ENCODE measurements at regions not wholly inside any gene's neighbourhood (a gene's known extent, or its start where the extent isn't known, plus 50 kb on each side); places are given as distances from the start of the nearest gene placed in this dataset.

- Histone ChIP-seq H2AFZ (ENCODE audit: low read depth, low read length, severe bottlenecking) (no peak overlapping the region), H3K36me3 (ENCODE audit: low read length) (no peaks in the 10 kb centered on the region), H3K4me2 (ENCODE audit: low read depth, low read length, poor library complexity, severe bottlenecking) (no peak overlapping the region), H3K4me3 (ENCODE audit: insufficient read depth, low read length, poor library complexity, severe bottlenecking) (no peak overlapping the region), H3K27me3 (ENCODE audit: low read length) (no peaks in the 10 kb centered on the region), H3F3A (ENCODE audit: insufficient read depth) (no peaks in the 10 kb centered on the region), H3K79me2 (ENCODE audit: insufficient read depth, low read length) (no peaks in the 10 kb centered on the region), H4K20me1 (ENCODE audit: low read depth, low read length) (no peaks in the 10 kb centered on the region), H3K9me2 (replicated peaks; ENCODE audit: insufficient read depth, low read length) (no peaks in the 10 kb centered on the region), H3K9ac (ENCODE audit: low read length) (no peak overlapping the region), H3K27ac (ENCODE audit: low read depth, low read length) (no peak overlapping the region), H3K9me3 (ENCODE audit: insufficient read depth, low read length) (no peaks in the 10 kb centered on the region)
- TF ChIP-seq EZH2phosphoT487 (conservative IDR thresholded peaks at IDR 0.05; ENCODE audit: low read length) (no peak), CTCF (IDR thresholded peaks at IDR 0.05; ENCODE audit: insufficient read depth, low read length, poor library complexity, severe bottlenecking) (no peak)
Observed at GRCh38 chr15:91561371-91562100, 292.0 kb upstream of the SLCO3A1 start.

- Histone ChIP-seq H4K20me1 (ENCODE audit: low read depth, low read length) (no peaks in the 10 kb centered on the region), H3K4me2 (ENCODE audit: low read depth, low read length, poor library complexity, severe bottlenecking) (no peak overlapping the region)
- TF ChIP-seq EZH2phosphoT487 (conservative IDR thresholded peaks at IDR 0.05; ENCODE audit: low read length) (no peak), CTCF (IDR thresholded peaks at IDR 0.05; ENCODE audit: insufficient read depth, low read length, poor library complexity, severe bottlenecking) (no peak)
Observed at GRCh38 chr15:91562698-91563097, 290.8 kb upstream of the SLCO3A1 start.

GRCh38 chr15:91564631-91565030, 288.9 kb upstream of the SLCO3A1 start:
- Histone ChIP-seq H3K27ac (ENCODE audit: low read depth, low read length) (no peak overlapping the region), H3K4me2 (ENCODE audit: low read depth, low read length, poor library complexity, severe bottlenecking) (no peak overlapping the region), H3K4me3 (ENCODE audit: insufficient read depth, low read length, poor library complexity, severe bottlenecking) (no peak overlapping the region), H3K79me2 (ENCODE audit: insufficient read depth, low read length) (no peaks in the 10 kb centered on the region), H3K9ac (ENCODE audit: low read length) (no peak overlapping the region), H3K36me3 (ENCODE audit: low read length) (no peaks in the 10 kb centered on the region), H3K9me3 (ENCODE audit: insufficient read depth, low read length) (no peaks in the 10 kb centered on the region), H3K9me2 (replicated peaks; ENCODE audit: insufficient read depth, low read length) (no peaks in the 10 kb centered on the region), H2AFZ (ENCODE audit: low read depth, low read length, severe bottlenecking) (no peak overlapping the region), H3K27me3 (ENCODE audit: low read length) (no peaks in the 10 kb centered on the region), H4K20me1 (ENCODE audit: low read depth, low read length) (no peaks in the 10 kb centered on the region), H3F3A (ENCODE audit: insufficient read depth) (no peaks in the 10 kb centered on the region)
- TF ChIP-seq CTCF (IDR thresholded peaks at IDR 0.05; ENCODE audit: insufficient read depth, low read length, poor library complexity, severe bottlenecking) (no peak), EZH2phosphoT487 (conservative IDR thresholded peaks at IDR 0.05; ENCODE audit: low read length) (no peak)

More at GRCh38 chr15:91562698-91563097, 290.8 kb upstream of the SLCO3A1 start:
- H3K36me3 ChIP-seq (ENCODE audit: low read length) = no peaks in the 10 kb centered on the region
- no peaks in the 10 kb centered on the region for H3K79me2 ChIP-seq (ENCODE audit: insufficient read depth, low read length)
- no peaks in the 10 kb centered on the region for H3K9me3 ChIP-seq (ENCODE audit: insufficient read depth, low read length)
- no peaks in the 10 kb centered on the region for H3F3A ChIP-seq (ENCODE audit: insufficient read depth)
- H3K9me2 ChIP-seq (replicated peaks; ENCODE audit: insufficient read depth, low read length) = no peaks in the 10 kb centered on the region
- no peak overlapping the region for H2AFZ ChIP-seq (ENCODE audit: low read depth, low read length, severe bottlenecking)
- no peak overlapping the region for H3K27ac ChIP-seq (ENCODE audit: low read depth, low read length)
- H3K4me3 ChIP-seq (ENCODE audit: insufficient read depth, low read length, poor library complexity, severe bottlenecking) = no peak overlapping the region
- no peaks in the 10 kb centered on the region for H3K27me3 ChIP-seq (ENCODE audit: low read length)
- no peak overlapping the region for H3K9ac ChIP-seq (ENCODE audit: low read length)

Data from SU-DHL-6 (cell line).